Karpas-422 (cell line): ENCODE measurements at regions not wholly inside any gene's neighbourhood (a gene's known extent, or its start where the extent isn't known, plus 50 kb on each side); places are given as distances from the start of the nearest gene placed in this dataset.
"Not testable (repeated sequence)": the region's sequence is repeated elsewhere in the genome, so short reads cannot be mapped to it uniquely, and the experiment has no call there.

Experiments
- DNase-seq: peaks from one replicate; pipeline ENCODE4 v3.0.0-alpha.2; 2015
- H2AFZ ChIP-seq: fragments of 200-600 bp; sonication (generic); 2 replicates; pipeline ENCODE4 v1.6.1; 2014; ENCODE audit warnings: antibody characterized with exemption, low read length, mixed read lengths
- H3K27ac ChIP-seq: fragments of 200-600 bp; sonication (generic); 2 replicates; pipeline ENCODE4 v1.5.1; 2014; ENCODE audit warnings: mild to moderate bottlenecking, low read length, moderate library complexity
- H3K27me3 ChIP-seq: fragments of 200-600 bp; sonication (generic); 2 replicates; pipeline ENCODE4 v1.6.1; 2014; ENCODE audit warnings: low read length, mixed read lengths
- H3K36me3 ChIP-seq: fragments of 200-600 bp; sonication (generic); 2 replicates; pipeline ENCODE4 v1.6.1; 2014; ENCODE audit warnings: low read length, mixed read lengths; ENCODE audit not compliant: insufficient read depth
- H3K4me1 ChIP-seq: fragments of 200-600 bp; sonication (generic); 2 replicates; pipeline ENCODE4 v1.6.1; 2014; ENCODE audit warnings: mild to moderate bottlenecking, low read length, mixed read lengths
- H3K4me2 ChIP-seq: fragments of 200-600 bp; sonication (generic); 2 replicates; pipeline ENCODE4 v1.6.1; 2014; ENCODE audit warnings: low read length, low read depth, mild to moderate bottlenecking; ENCODE audit not compliant: poor library complexity, severe bottlenecking
- H3K4me3 ChIP-seq: fragments of 200-600 bp; sonication (generic); 2 replicates; pipeline ENCODE4 v1.5.1; 2014; ENCODE audit warnings: mild to moderate bottlenecking, antibody characterized with exemption, low read length, mixed read lengths
- H3K79me2 ChIP-seq: fragments of 200-600 bp; sonication (generic); 2 replicates; pipeline ENCODE4 v1.6.1; 2014; ENCODE audit warnings: mild to moderate bottlenecking, low read length, mixed read lengths
- H3K9ac ChIP-seq: fragments of 200-600 bp; sonication (generic); 2 replicates; pipeline ENCODE4 v1.6.0; 2014; ENCODE audit warnings: low read length
- H3K9me2 ChIP-seq: fragments of 200-600 bp; sonication (generic), shearing (Covaris generic); replicated peaks from 2 replicates; pipeline ENCODE4 v1.6.0; 2014; ENCODE audit warnings: mild to moderate bottlenecking, low read length, moderate library complexity; ENCODE audit not compliant: insufficient read depth
- H3K9me3 ChIP-seq: fragments of 300-700, 200-600 bp; sonication (generic); 2 replicates; pipeline ENCODE4 v1.6.1; 2014; ENCODE audit warnings: low read length, mixed read lengths
- H4K20me1 ChIP-seq: fragments of 200-600 bp; sonication (generic); 2 replicates; pipeline ENCODE4 v1.6.1; 2014; ENCODE audit warnings: mild to moderate bottlenecking, antibody characterized with exemption, low read length, low read depth; ENCODE audit not compliant: insufficient read depth

DNA sequence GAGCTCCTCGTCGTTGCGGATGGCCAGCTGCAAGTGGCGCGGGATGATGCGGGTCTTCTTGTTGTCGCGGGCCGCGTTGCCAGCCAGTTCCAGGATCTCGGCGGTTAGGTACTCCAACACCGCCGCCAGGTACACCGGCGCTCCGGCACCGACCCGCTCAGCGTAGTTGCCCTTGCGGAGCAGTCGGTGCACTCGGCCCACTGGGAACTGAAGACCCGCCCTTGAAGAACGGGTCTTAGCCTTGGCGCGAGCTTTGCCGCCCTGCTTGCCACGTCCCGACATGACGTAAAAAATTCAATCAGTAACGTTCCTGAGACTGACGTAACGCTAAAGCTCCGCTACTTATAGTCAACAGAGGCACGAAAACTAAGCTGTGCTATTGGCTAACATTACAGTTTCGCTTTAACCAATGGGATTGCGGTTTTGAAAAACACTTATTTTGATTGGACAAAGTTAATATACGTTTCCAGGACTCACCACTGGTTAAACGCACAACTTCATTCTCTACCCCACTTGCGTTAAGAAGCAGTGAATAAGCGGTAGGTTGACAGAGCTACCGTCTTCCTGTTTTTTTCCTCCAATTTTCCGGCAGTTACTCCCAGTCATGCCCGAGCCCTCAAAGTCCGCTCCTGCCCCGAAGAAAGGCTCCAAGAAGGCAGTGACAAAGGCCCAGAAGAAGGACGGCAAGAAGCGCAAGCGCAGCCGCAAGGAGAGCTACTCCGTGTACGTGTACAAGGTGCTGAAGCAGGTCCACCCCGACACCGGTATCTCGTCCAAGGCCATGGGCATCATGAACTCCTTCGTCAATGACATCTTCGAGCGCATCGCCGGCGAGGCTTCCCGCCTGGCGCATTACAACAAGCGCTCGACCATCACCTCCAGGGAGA lies 73.9 kb downstream of the OR2B2 start:
- H3K27ac ChIP-seq = peak overlapping the region; percentile 98
- peak; percentile 98 for DNase-seq
- peak overlapping the region; percentile 98 for H3K4me2 ChIP-seq
- peak overlapping the region; percentile 98 for H3K9ac ChIP-seq
- H3K27me3 ChIP-seq = no peaks in the 10 kb centered on the region
- peaks cover 27% of the 10 kb centered on the region for H3K79me2 ChIP-seq
- H2AFZ ChIP-seq = no peak overlapping the region
- peak overlapping the region; percentile 87 for H3K4me3 ChIP-seq
- H3K36me3 ChIP-seq = peaks cover 7% of the 10 kb centered on the region; the same call in 1 of the 2 replicates
- H3K9me2 ChIP-seq = no peaks in the 10 kb centered on the region
- H3K4me1 ChIP-seq = peaks cover 43% of the 10 kb centered on the region
- no peaks in the 10 kb centered on the region for H4K20me1 ChIP-seq
- no peaks in the 10 kb centered on the region for H3K9me3 ChIP-seq

- no peaks in the 10 kb centered on the region for H3K9me3 ChIP-seq
- peaks cover 27% of the 10 kb centered on the region for H3K79me2 ChIP-seq
- no peaks in the 10 kb centered on the region for H3K27me3 ChIP-seq
- H4K20me1 ChIP-seq = no peaks in the 10 kb centered on the region
- DNase-seq = no peak
- H3K4me3 ChIP-seq = peak overlapping the region; percentile 87
- H3K9ac ChIP-seq = peak overlapping the region; percentile 98
- peaks cover 7% of the 10 kb centered on the region; the same call in 1 of the 2 replicates for H3K36me3 ChIP-seq
- peak overlapping the region; percentile 98 for H3K27ac ChIP-seq
- H2AFZ ChIP-seq = no peak overlapping the region
- peaks cover 43% of the 10 kb centered on the region for H3K4me1 ChIP-seq
- H3K9me2 ChIP-seq = no peaks in the 10 kb centered on the region
- peak overlapping the region; percentile 98 for H3K4me2 ChIP-seq
Measured at GRCh38 chr6:27837625-27838057, 74.6 kb downstream of the OR2B2 start.

GRCh38 chr6:27836783-27837624 lies 75.2 kb downstream of the OR2B2 start:
- H3K79me2 ChIP-seq = peaks cover 27% of the 10 kb centered on the region
- peak overlapping the region; percentile 98 for H3K27ac ChIP-seq
- no peak overlapping the region for H2AFZ ChIP-seq
- H3K27me3 ChIP-seq = no peaks in the 10 kb centered on the region
- DNase-seq = peak; percentile 90
- H3K4me2 ChIP-seq = peak overlapping the region; percentile 98
- peaks cover 47% of the 10 kb centered on the region for H3K4me1 ChIP-seq
- H4K20me1 ChIP-seq = no peaks in the 10 kb centered on the region
- H3K9me2 ChIP-seq = no peaks in the 10 kb centered on the region
- H3K36me3 ChIP-seq = peaks cover 3% of the 10 kb centered on the region; the same call in 1 of the 2 replicates
- no peaks in the 10 kb centered on the region for H3K9me3 ChIP-seq
- H3K4me3 ChIP-seq = peak overlapping the region; percentile 87
- H3K9ac ChIP-seq = peak overlapping the region; percentile 98

GRCh38 chr6:27836141-27836782 lies 75.9 kb downstream of the OR2B2 start:
- Histone ChIP-seq H4K20me1 (no peaks in the 10 kb centered on the region), H3K79me2 (peaks cover 27% of the 10 kb centered on the region), H3K9ac (peak overlapping the region; percentile 98), H3K4me1 (peaks cover 52% of the 10 kb centered on the region), H3K9me3 (no peaks in the 10 kb centered on the region), H3K4me3 (peak overlapping the region; percentile 87), H2AFZ (no peak overlapping the region), H3K4me2 (peak overlapping the region; percentile 98), H3K36me3 (no peaks in the 10 kb centered on the region), H3K27me3 (no peaks in the 10 kb centered on the region), H3K27ac (peak overlapping the region; percentile 98), H3K9me2 (no peaks in the 10 kb centered on the region)
- DNase-seq = peak; percentile 52

DNA sequence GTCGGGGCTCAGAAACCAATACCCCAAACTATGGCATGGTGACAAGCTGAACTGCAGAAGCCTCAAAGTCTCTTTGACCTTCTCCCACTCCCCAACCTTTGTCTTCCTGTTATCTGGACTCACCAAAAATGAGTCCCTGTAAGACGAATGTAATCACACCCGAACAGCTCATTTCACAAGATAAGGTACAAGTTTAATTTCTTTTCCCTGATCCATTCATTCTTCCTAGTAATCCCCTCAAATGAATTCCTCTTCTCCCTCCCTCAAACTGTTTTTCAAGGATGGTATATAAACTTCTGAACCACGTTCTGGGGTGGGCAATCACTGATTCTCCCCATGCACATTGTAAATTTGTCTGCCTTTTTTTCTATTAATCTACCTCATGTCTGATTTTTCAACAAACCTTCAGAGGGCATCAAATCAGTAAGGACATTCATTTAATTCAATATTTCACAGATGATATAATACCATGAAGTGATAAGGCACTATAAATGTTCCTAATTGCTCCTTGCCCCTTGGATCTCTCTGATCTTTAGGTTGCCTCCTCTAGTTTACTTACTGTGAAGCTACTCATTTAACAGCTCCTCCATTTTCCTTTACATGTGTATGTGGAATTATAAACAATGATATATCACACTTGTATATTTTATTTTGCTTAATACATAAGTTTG lies 77.2 kb downstream of the OR2B2 start:
- peaks cover 27% of the 10 kb centered on the region for H3K79me2 ChIP-seq

DNA sequence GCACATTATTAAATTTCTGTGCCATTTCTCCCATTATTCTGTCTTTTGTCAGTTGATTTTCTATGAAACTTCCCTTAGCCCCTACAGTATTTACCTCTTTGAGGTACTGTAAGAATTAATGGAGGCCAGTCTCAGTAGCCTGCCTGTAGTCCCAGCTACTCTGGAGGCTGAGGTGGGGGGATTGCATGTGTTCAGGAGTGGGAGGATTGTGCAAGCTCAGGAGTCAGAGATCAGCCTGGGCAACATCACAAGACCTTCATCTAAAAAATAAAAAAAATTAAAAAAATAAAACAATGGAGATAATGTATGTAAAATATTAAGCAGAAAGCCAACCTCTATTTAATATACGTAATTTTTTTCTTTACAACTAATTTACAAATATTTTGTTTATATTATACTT lies 77.8 kb downstream of the OR2B2 start:
- Histone ChIP-seq H3K27me3 (no peaks in the 10 kb centered on the region), H3K79me2 (peaks cover 25% of the 10 kb centered on the region), H3K9ac (no peak overlapping the region), H3K9me3 (no peaks in the 10 kb centered on the region), H3K4me1 (peaks cover 58% of the 10 kb centered on the region), H3K4me2 (no peak overlapping the region), H2AFZ (no peak overlapping the region), H4K20me1 (no peaks in the 10 kb centered on the region), H3K9me2 (no peaks in the 10 kb centered on the region), H3K27ac (no peak overlapping the region), H3K4me3 (no peak overlapping the region), H3K36me3 (no peaks in the 10 kb centered on the region)
- no peak for DNase-seq

More for the DNA sequence above, 77.2 kb downstream of the OR2B2 start:
- no peaks in the 10 kb centered on the region for H4K20me1 ChIP-seq
- DNase-seq = no peak
- no peak overlapping the region for H2AFZ ChIP-seq
- H3K27ac ChIP-seq = peak overlapping the region; percentile 98
- H3K4me1 ChIP-seq = peaks cover 59% of the 10 kb centered on the region
- H3K9me2 ChIP-seq = no peaks in the 10 kb centered on the region
- no peak overlapping the region for H3K4me3 ChIP-seq
- H3K9me3 ChIP-seq = no peaks in the 10 kb centered on the region
- peak overlapping the region; percentile 98 for H3K4me2 ChIP-seq
- no peaks in the 10 kb centered on the region for H3K36me3 ChIP-seq
- no peak overlapping the region for H3K9ac ChIP-seq
- H3K27me3 ChIP-seq = no peaks in the 10 kb centered on the region

DNA sequence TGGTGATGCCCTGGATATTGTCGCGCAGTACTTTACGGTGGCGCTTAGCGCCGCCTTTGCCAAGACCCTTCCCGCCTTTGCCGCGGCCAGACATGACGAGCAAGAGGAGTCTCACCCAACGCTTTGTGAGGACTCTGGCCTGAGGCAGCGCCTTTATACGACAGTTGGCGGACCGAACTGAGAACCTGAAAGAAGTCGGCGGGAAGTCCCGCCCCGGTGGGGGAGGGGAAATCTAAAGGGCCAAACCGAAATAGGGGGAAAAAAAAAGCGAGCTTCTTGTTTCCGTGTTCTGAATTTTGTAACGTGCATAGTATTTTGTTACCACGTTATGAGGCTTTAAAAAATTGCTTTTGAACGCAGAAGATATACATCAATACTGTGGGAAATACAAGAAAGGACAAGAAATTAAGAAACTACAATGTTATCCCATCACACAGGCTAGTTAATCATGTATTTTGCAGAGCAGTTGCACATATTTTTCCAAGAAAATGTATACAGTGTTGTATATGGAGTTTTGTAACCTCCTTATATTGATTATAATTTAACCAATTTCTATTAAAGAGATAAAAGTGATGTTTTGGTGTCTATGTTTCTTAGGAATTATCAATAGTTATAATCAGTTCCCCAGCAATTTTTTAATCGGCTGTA lies 80.6 kb downstream of the OR2B2 start:
- H3K9ac ChIP-seq = peak overlapping the region; percentile 87
- H3K27ac ChIP-seq = peak overlapping the region; percentile 88
- H3K9me2 ChIP-seq, H3K9me3 ChIP-seq, H3K36me3 ChIP-seq, H3K79me2 ChIP-seq, H3K27me3 ChIP-seq, H4K20me1 ChIP-seq: not testable (repeated sequence)
- peak overlapping the region; percentile 78 for H3K4me2 ChIP-seq
- peak overlapping the region; percentile 19; the same call in 1 of the 2 replicates for H2AFZ ChIP-seq
- H3K4me3 ChIP-seq = peak overlapping the region; percentile 53
- peaks cover 41% of the 10 kb centered on the region for H3K4me1 ChIP-seq
- peak; percentile 90 for DNase-seq
